22Rv1 (cell line): ENCODE measurements at regions not wholly inside any gene's neighbourhood (a gene's known extent, or its start where the extent isn't known, plus 50 kb on each side); places are given as distances from the start of the nearest gene placed in this dataset.

Experiments used
- ZFX ChIP-seq: fragments of 450-650 bp; IDR thresholded peaks from 2 replicates; pipeline ENCODE4 v1.6.1; 2017; ENCODE audit warnings: antibody characterized with exemption, borderline replicate concordance
- TF ChIP-seq, protein P1 (sequence below): fragments of 450-650 bp; IDR thresholded peaks from 2 replicates; pipeline ENCODE4 v1.5.1; 2017; ENCODE audit warnings: mild to moderate bottlenecking

DNA sequence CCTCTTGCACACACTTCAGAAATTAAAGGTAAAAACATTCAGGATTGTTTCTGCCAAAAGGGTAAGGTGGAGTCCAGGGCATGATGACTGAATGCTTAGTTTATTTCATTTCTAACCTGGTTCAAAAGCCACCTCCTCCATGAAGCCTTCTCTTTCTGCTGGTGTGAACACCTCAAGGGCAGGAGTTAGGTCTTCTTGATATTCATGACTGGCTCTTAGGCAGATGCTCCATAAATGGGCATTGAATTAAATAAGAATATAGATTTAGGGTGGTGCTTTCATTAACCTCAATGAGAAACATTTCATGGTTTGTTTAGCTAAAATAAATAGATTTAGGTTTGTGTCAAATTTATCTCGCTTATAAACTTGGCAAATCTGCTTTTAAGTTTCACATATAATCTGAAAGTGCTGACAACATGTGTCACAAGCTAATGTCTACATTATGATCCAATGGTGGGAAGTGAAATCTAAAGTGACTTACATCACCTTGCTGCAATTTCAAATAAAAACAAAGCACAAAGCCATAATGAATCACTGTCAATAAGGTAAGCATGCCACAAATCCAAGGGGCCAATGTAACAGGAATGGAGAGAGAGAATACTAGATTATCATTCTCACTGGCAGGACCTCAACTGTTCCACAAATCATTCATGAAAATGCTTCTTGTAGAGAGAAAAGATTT lies 72.7 kb upstream of the GRIP1 start:
- TF ChIP-seq, protein P1, sequence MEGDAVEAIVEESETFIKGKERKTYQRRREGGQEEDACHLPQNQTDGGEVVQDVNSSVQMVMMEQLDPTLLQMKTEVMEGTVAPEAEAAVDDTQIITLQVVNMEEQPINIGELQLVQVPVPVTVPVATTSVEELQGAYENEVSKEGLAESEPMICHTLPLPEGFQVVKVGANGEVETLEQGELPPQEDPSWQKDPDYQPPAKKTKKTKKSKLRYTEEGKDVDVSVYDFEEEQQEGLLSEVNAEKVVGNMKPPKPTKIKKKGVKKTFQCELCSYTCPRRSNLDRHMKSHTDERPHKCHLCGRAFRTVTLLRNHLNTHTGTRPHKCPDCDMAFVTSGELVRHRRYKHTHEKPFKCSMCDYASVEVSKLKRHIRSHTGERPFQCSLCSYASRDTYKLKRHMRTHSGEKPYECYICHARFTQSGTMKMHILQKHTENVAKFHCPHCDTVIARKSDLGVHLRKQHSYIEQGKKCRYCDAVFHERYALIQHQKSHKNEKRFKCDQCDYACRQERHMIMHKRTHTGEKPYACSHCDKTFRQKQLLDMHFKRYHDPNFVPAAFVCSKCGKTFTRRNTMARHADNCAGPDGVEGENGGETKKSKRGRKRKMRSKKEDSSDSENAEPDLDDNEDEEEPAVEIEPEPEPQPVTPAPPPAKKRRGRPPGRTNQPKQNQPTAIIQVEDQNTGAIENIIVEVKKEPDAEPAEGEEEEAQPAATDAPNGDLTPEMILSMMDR, result no peak
- TF ChIP-seq ZFX, result no peak
